Tibial artery (tissue), 4 donors: ENCODE measurements at regions not wholly inside any gene's neighbourhood (a gene's known extent, or its start where the extent isn't known, plus 50 kb on each side); places are given as distances from the start of the nearest gene placed in this dataset.

ENCODE experiments used
- DNase-seq, 2 donors: peaks; one replicate each; pipeline ENCODE4 v3.0.0-alpha.2; 2019
- H3K27ac ChIP-seq, 2 donors: fragments of 200-600 bp; sonication (generic) in 1 of 2; 1 replicate in 1 of 2; 2 replicates in 1 of 2; pipeline ENCODE4 v1.5.1; 2018 to 2019; ENCODE audit warnings: mild to moderate bottlenecking in 1 of 2
- H3K27me3 ChIP-seq, 2 donors: fragments of 200-600 bp; sonication (generic) in 1 of 2; one replicate each; pipeline versions ENCODE4 v1.5.1 to v1.6.0; 2016 to 2019
- H3K36me3 ChIP-seq, 3 donors: fragments of 200-600 bp; sonication (generic) in 2 of 3; one replicate each; pipeline ENCODE4 v1.5.1; 2016 to 2019; ENCODE audit warnings: mild to moderate bottlenecking in 2 of 3
- H3K4me1 ChIP-seq, 4 donors: fragments of 200-600 bp; sonication (generic) in 2 of 4; 1 replicate in 3 of 4; 2 replicates in 1 of 4; pipeline ENCODE4 v1.5.1; 2016 to 2019
- H3K4me3 ChIP-seq, 2 donors: fragments of 200-600 bp; sonication (generic) in 1 of 2; 1 replicate in 1 of 2; 2 replicates in 1 of 2; pipeline ENCODE4 v1.5.1; 2018 to 2019; ENCODE audit warnings: mild to moderate bottlenecking in 2 of 2
- H3K9me3 ChIP-seq, 3 donors: fragments of 200-600 bp; sonication (generic) in 1 of 3; one replicate each; pipeline ENCODE4 v1.5.1; 2016 to 2019
- CTCF ChIP-seq, 2 experiments: fragments of 200-600 bp in 1 of 2; fragments of 450-650 bp in 1 of 2; IDR thresholded peaks; one replicate each; pipeline ENCODE4 v1.5.1; 2017 to 2019; ENCODE audit warnings: antibody characterized with exemption in 2 of 2, mild to moderate bottlenecking in 1 of 2, moderate library complexity in 1 of 2
- intact Hi-C: fragments of 100-400 bp; cut with DNase I; formaldehyde crosslinking; loops from one replicate; pipeline ENCODE4 v1.15.0; 2023; ENCODE audit warnings: low total_unique reads

DNA sequence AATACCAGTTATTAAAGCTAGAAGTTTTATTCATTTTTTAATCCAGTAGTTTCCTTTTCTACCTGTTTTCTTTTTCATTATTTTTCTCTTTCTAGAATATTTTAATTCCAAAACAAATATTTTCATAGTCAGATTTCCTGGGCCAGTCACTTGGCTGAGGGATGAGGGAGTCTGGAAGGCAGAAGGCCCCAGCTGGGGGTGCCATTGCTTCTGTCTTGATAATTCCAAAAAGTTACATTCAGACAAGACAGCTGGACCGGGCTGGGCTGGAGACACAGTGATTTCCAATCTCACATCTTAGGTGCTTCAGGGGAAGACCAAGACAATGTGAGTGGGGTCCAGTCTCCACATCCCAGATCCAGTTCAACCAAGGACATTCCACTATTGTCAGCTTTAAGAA is 263.5 kb downstream of the TMA16 start:
- no peaks in the 10 kb centered on the region for H3K27me3 ChIP-seq
- H3K9me3 ChIP-seq: no peaks in the 10 kb centered on the region
- DNase-seq: no peak
- no peaks in the 10 kb centered on the region for H3K4me1 ChIP-seq
- H3K27ac ChIP-seq: no peak overlapping the region
- no peaks in the 10 kb centered on the region for H3K36me3 ChIP-seq
- TF ChIP-seq CTCF (IDR thresholded peaks at IDR 0.05): no peak
- intact Hi-C loops: no loop called here
- no peak overlapping the region for H3K4me3 ChIP-seq

DNA sequence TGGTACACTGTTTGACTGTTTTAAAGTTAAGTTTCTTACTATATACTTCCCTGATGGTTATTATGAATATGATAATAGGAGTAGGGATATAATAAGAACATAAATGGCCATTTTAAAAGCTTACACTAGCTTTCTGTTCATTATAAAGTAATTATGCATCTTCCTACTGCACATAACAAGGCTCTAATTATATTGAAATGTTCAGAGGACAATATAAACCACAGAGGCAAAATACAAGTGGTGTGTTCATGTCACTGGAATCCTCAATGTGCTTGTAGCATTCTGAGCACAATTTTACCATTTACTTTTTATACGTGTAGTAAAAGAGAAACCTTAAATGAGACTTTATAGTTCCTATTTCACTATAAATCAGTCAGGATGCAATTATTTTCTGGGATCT is 268.3 kb downstream of the TMA16 start:
- H3K27me3 ChIP-seq: no peaks in the 10 kb centered on the region
- intact Hi-C loops: no loop called here
- no peaks in the 10 kb centered on the region for H3K36me3 ChIP-seq
- no peak for TF ChIP-seq CTCF (IDR thresholded peaks at IDR 0.05)
- no peaks in the 10 kb centered on the region for H3K9me3 ChIP-seq
- H3K27ac ChIP-seq: no peak overlapping the region
- no peak for DNase-seq
- H3K4me1 ChIP-seq: no peaks in the 10 kb centered on the region
- H3K4me3 ChIP-seq: no peak overlapping the region

GRCh38 chr4:163764569-163764968 is 270.1 kb downstream of the TMA16 start:
- Histone ChIP-seq H3K36me3 (no peaks in the 10 kb centered on the region), H3K4me1 (no peaks in the 10 kb centered on the region), H3K27ac (no peak overlapping the region), H3K4me3 (no peak overlapping the region), H3K27me3 (no peaks in the 10 kb centered on the region), H3K9me3 (no peaks in the 10 kb centered on the region)
- intact Hi-C loops: no loop called here
- DNase-seq: no peak
- no peak for TF ChIP-seq CTCF (IDR thresholded peaks at IDR 0.05)

DNA sequence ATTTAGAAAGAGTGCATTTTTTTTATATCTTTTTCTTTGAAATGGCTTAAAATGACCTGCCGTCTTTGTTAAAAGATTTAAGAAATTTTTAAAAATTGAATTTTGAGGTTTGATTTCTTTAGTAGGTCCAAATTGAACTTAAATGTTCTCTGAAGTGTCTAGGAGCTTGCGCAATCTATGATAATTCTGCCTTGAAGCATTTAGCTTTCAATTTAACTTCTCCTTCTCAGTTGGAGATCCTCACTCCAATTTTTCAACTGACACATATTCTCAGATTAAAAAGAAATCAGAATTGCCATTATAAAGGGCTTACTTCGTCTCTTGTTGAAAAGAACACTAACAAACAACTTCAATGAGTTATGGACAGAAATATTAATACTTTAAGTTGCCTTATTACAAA is 273.5 kb downstream of the TMA16 start:
- Histone ChIP-seq H3K4me3 (no peak overlapping the region), H3K36me3 (no peaks in the 10 kb centered on the region), H3K4me1 (no peaks in the 10 kb centered on the region), H3K9me3 (no peaks in the 10 kb centered on the region), H3K27me3 (no peaks in the 10 kb centered on the region), H3K27ac (no peak overlapping the region)
- TF ChIP-seq CTCF (IDR thresholded peaks at IDR 0.05): no peak
- DNase-seq: no peak
- intact Hi-C loops: no loop called here

- H3K27ac ChIP-seq: no peak overlapping the region
- intact Hi-C loops: no loop called here
- no peaks in the 10 kb centered on the region for H3K9me3 ChIP-seq
- H3K4me3 ChIP-seq: no peak overlapping the region
- TF ChIP-seq CTCF (IDR thresholded peaks at IDR 0.05): no peak
- no peaks in the 10 kb centered on the region for H3K27me3 ChIP-seq
- H3K4me1 ChIP-seq: no peaks in the 10 kb centered on the region
- DNase-seq: no peak
- H3K36me3 ChIP-seq: no peaks in the 10 kb centered on the region
Measured at GRCh38 chr4:163772238-163772637, 277.7 kb downstream of the TMA16 start.

- DNase-seq: no peak
- Histone ChIP-seq H3K27me3 (no peaks in the 10 kb centered on the region), H3K4me3 (no peak overlapping the region), H3K27ac (no peak overlapping the region), H3K36me3 (no peaks in the 10 kb centered on the region), H3K4me1 (no peaks in the 10 kb centered on the region), H3K9me3 (no peaks in the 10 kb centered on the region)
- intact Hi-C loops: no loop called here
- TF ChIP-seq CTCF (IDR thresholded peaks at IDR 0.05): no peak
Measured at GRCh38 chr4:163773940-163774339, 279.4 kb downstream of the TMA16 start.
